SK-N-SH treated with all-trans-retinoic acid at 6 μM for 48 hours (cell line): ENCODE measurements at regions not wholly inside any gene's neighbourhood (a gene's known extent, or its start where the extent isn't known, plus 50 kb on each side); places are given as distances from the start of the nearest gene placed in this dataset.

Experiments used
- ATAC-seq: fragments of 200-7000 bp; cut with Tn5 transposase; 3 replicates; pipeline ENCODE4 v1.9.1; 2020; ENCODE audit warnings: mild to moderate bottlenecking, moderate library complexity
- ARNTL ChIP-seq: fragments of 450-650 bp; formaldehyde crosslinking; IDR thresholded peaks from 2 replicates; pipeline ENCODE4 v1.5.0; 2020; ENCODE audit warnings: low read depth, mild to moderate bottlenecking, moderate library complexity, borderline replicate concordance
- BACH2 ChIP-seq: fragments of 250-450 bp; sonication (Bioruptor Pico); IDR thresholded peaks from 2 replicates; pipeline ENCODE4 v1.9.0; 2021; ENCODE audit warnings: mild to moderate bottlenecking, borderline replicate concordance
- CREB5 ChIP-seq: fragments of 250-450 bp; sonication (Bioruptor Pico); IDR thresholded peaks from 2 replicates; pipeline ENCODE4 v1.5.1; 2020; ENCODE audit warnings: low read depth, mild to moderate bottlenecking, moderate library complexity
- GLIS3 ChIP-seq: fragments of 250-450 bp; sonication (Bioruptor Pico); IDR thresholded peaks from 2 replicates; pipeline ENCODE4 v1.5.0; 2020; ENCODE audit warnings: mild to moderate bottlenecking, moderate library complexity
- ISL1 ChIP-seq: fragments of 250-450 bp; sonication (Bioruptor Pico); IDR thresholded peaks from 2 replicates; pipeline ENCODE4 v2.1.2; 2022; ENCODE audit warnings: mild to moderate bottlenecking, moderate library complexity
- OSR1 ChIP-seq: fragments of 250-450 bp; sonication (Bioruptor Pico); IDR thresholded peaks from 2 replicates; pipeline ENCODE4 v1.8.0; 2022; ENCODE audit warnings: moderate library complexity, mild to moderate bottlenecking, inconsistent platforms
- PATZ1 ChIP-seq: fragments of 250-450 bp; sonication (Bioruptor Pico); IDR thresholded peaks from 2 replicates; pipeline ENCODE4 v1.8.0; 2020; ENCODE audit warnings: mild to moderate bottlenecking, moderate library complexity, borderline replicate concordance
- POU6F1 ChIP-seq: fragments of 250-450 bp; sonication (Bioruptor Pico); IDR thresholded peaks from 2 replicates; pipeline ENCODE4 v1.8.0; 2021; ENCODE audit warnings: low read depth, mild to moderate bottlenecking, moderate library complexity, borderline replicate concordance
- PPARA ChIP-seq: fragments of 250-450 bp; sonication (Bioruptor Pico); IDR thresholded peaks from 2 replicates; pipeline ENCODE4 v1.5.0; 2020; ENCODE audit warnings: mild to moderate bottlenecking, borderline replicate concordance
- RARB ChIP-seq: fragments of 250-450 bp; sonication (Bioruptor Pico); IDR thresholded peaks from 2 replicates; pipeline ENCODE4 v1.8.0; 2021; ENCODE audit warnings: mild to moderate bottlenecking, moderate library complexity
- SNAI2 ChIP-seq: fragments of 250-450 bp; sonication (Bioruptor Pico); IDR thresholded peaks from 2 replicates; pipeline ENCODE4 v1.5.0; 2020; ENCODE audit warnings: mild to moderate bottlenecking, moderate library complexity
- TCF4 ChIP-seq: fragments of 250-450 bp; sonication (Bioruptor Pico); IDR thresholded peaks from 2 replicates; pipeline ENCODE4 v1.8.0; 2021; ENCODE audit warnings: mild to moderate bottlenecking, moderate library complexity, borderline replicate concordance
- TSHZ2 ChIP-seq: fragments of 250-450 bp; sonication (Bioruptor Pico); IDR thresholded peaks from 2 replicates; pipeline ENCODE4 v1.5.0; 2020; ENCODE audit warnings: mild to moderate bottlenecking, moderate library complexity
- ZC3H10 ChIP-seq: fragments of 250-450 bp; sonication (Bioruptor Pico); IDR thresholded peaks from 2 replicates; pipeline ENCODE4 v1.5.1; 2021; ENCODE audit warnings: mild to moderate bottlenecking, moderate library complexity
- ZFP3 ChIP-seq: fragments of 250-450 bp; sonication (Bioruptor Pico); IDR thresholded peaks from 2 replicates; pipeline ENCODE4 v1.5.0; 2020; ENCODE audit warnings: mild to moderate bottlenecking, moderate library complexity
- ZFP30 ChIP-seq: fragments of 450-650 bp; formaldehyde crosslinking; IDR thresholded peaks from 2 replicates; pipeline ENCODE4 v1.5.0; 2022; ENCODE audit warnings: mild to moderate bottlenecking, moderate library complexity
- ZNF565 ChIP-seq: fragments of 450-650 bp; formaldehyde crosslinking; conservative IDR thresholded peaks from 2 replicates; pipeline ENCODE4 v1.5.0; 2020; ENCODE audit warnings: low read depth, mild to moderate bottlenecking, moderate library complexity
- ZNF70 ChIP-seq: fragments of 450-650 bp; formaldehyde crosslinking; IDR thresholded peaks from 2 replicates; pipeline ENCODE4 v1.5.0; 2020; ENCODE audit warnings: mild to moderate bottlenecking, moderate library complexity
- ZNF8 ChIP-seq: fragments of 450-650 bp; formaldehyde crosslinking; IDR thresholded peaks from 2 replicates; pipeline ENCODE4 v1.5.0; 2020; ENCODE audit warnings: mild to moderate bottlenecking, moderate library complexity

GRCh38 chr2:83068714-83069113, 1390.4 kb downstream of the SUCLG1 start:
- no peak for ATAC-seq
- no peak for TF ChIP-seq ZNF565 (CRISPR knock-in tag)
- no peak for TF ChIP-seq ZFP30 (CRISPR knock-in tag)
- TF ChIP-seq GLIS3 (CRISPR knock-in tag) = no peak
- TF ChIP-seq ZNF70 (CRISPR knock-in tag) = no peak
- no peak for TF ChIP-seq ZC3H10 (CRISPR knock-in tag)
- no peak for TF ChIP-seq ISL1 (CRISPR knock-in tag)
- no peak for TF ChIP-seq TSHZ2 (CRISPR knock-in tag)
- no peak for TF ChIP-seq TCF4 (CRISPR knock-in tag)
- no peak for TF ChIP-seq CREB5 (CRISPR knock-in tag)
- TF ChIP-seq BACH2 (CRISPR knock-in tag) = no peak
- TF ChIP-seq SNAI2 = no peak
- no peak for TF ChIP-seq PATZ1 (CRISPR knock-in tag)
- TF ChIP-seq OSR1 (CRISPR knock-in tag) = no peak
- TF ChIP-seq ZFP3 (CRISPR knock-in tag) = no peak

- TF ChIP-seq TCF4 (CRISPR knock-in tag) (no peak), POU6F1 (no peak)
- no peak for ATAC-seq
These were observed 1391.1 kb downstream of the SUCLG1 start for GRCh38 chr2:83067947-83068346.

GRCh38 chr2:83063933-83064332, 1395.1 kb downstream of the SUCLG1 start:
- no peak for ATAC-seq
- TF ChIP-seq ZNF70 (CRISPR knock-in tag) (no peak), ZNF8 (CRISPR knock-in tag) (no peak), PATZ1 (CRISPR knock-in tag) (no peak), BACH2 (CRISPR knock-in tag) (no peak), RARB (CRISPR knock-in tag) (no peak), GLIS3 (CRISPR knock-in tag) (no peak), POU6F1 (no peak), PPARA (CRISPR knock-in tag) (no peak), CREB5 (CRISPR knock-in tag) (no peak), ARNTL (CRISPR knock-in tag) (no peak)
